Central memory CD8-positive, alpha-beta T cell (primary cell): ENCODE measurements at regions not wholly inside any gene's neighbourhood (a gene's known extent, or its start where the extent isn't known, plus 50 kb on each side); places are given as distances from the start of the nearest gene placed in this dataset.

Experiments
- ATAC-seq: fragments of 150-1000 bp; cut with Tn5 transposase; replicated peaks from 2 replicates; pipeline ENCODE4 v1.10.0; 2022; ENCODE audit warnings: mild to moderate bottlenecking, moderate FRiP score, moderate number of reproducible peaks; ENCODE audit not compliant: poor library complexity, severe bottlenecking; ENCODE audit errors: extremely low read depth
- DNase-seq, 2 donors: peaks; one replicate each; pipeline ENCODE4 v3.0.0; 2021; ENCODE audit warnings: low spot score in 2 of 2
- H3K27ac Mint-ChIP-seq: one replicate; pipeline ENCODE4 v1.8.0; 2022; ENCODE audit warnings: low read depth, mild to moderate bottlenecking, moderate library complexity, mixed read lengths
- H3K27me3 Mint-ChIP-seq: one replicate; pipeline ENCODE4 v1.8.0; 2022; ENCODE audit warnings: mixed read lengths
- H3K36me3 Mint-ChIP-seq: one replicate; pipeline ENCODE4 v1.8.0; 2022; ENCODE audit warnings: mild to moderate bottlenecking, moderate library complexity, mixed read lengths; ENCODE audit not compliant: insufficient read depth
- H3K4me1 Mint-ChIP-seq: one replicate; pipeline ENCODE4 v1.8.0; 2022; ENCODE audit warnings: mixed read lengths
- H3K4me3 Mint-ChIP-seq: one replicate; pipeline ENCODE4 v1.8.0; 2022; ENCODE audit warnings: mild to moderate bottlenecking, moderate library complexity, mixed read lengths
- H3K9me3 Mint-ChIP-seq: one replicate; pipeline ENCODE4 v1.8.0; 2022; ENCODE audit warnings: mixed read lengths

- Mint-ChIP-seq H3K4me3 (no peak overlapping the region), H3K27ac (no peak overlapping the region), H3K9me3 (peaks cover 19% of the 10 kb centered on the region), H3K36me3 (no peaks in the 10 kb centered on the region), H3K4me1 (no peaks in the 10 kb centered on the region), H3K27me3 (no peaks in the 10 kb centered on the region)
- ATAC-seq = no peak
- DNase-seq = no peak
Observed at GRCh38 chr14:84436528-84436927, 1093.4 kb upstream of the FLRT2 start.

- H3K36me3 Mint-ChIP-seq = no peaks in the 10 kb centered on the region
- no peak for DNase-seq
- H3K27me3 Mint-ChIP-seq = no peaks in the 10 kb centered on the region
- no peak for ATAC-seq
- peaks cover 19% of the 10 kb centered on the region for H3K9me3 Mint-ChIP-seq
- H3K27ac Mint-ChIP-seq = no peak overlapping the region
- H3K4me3 Mint-ChIP-seq = no peak overlapping the region
- H3K4me1 Mint-ChIP-seq = no peaks in the 10 kb centered on the region
Observed at GRCh38 chr14:84442521-84442920, 1087.4 kb upstream of the FLRT2 start.

- no peak overlapping the region for H3K4me3 Mint-ChIP-seq
- DNase-seq (no peak), ATAC-seq (no peak)
- peaks cover 19% of the 10 kb centered on the region for H3K9me3 Mint-ChIP-seq
- H3K27me3 Mint-ChIP-seq = no peaks in the 10 kb centered on the region
- H3K27ac Mint-ChIP-seq = no peak overlapping the region
- H3K36me3 Mint-ChIP-seq = no peaks in the 10 kb centered on the region
- H3K4me1 Mint-ChIP-seq = no peaks in the 10 kb centered on the region
Observed at GRCh38 chr14:84445486-84445885, 1084.5 kb upstream of the FLRT2 start.

GRCh38 chr14:84446250-84446649, 1083.7 kb upstream of the FLRT2 start:
- DNase-seq = no peak
- no peak overlapping the region for H3K4me3 Mint-ChIP-seq
- peaks cover 13% of the 10 kb centered on the region for H3K9me3 Mint-ChIP-seq
- H3K27me3 Mint-ChIP-seq = no peaks in the 10 kb centered on the region
- no peaks in the 10 kb centered on the region for H3K36me3 Mint-ChIP-seq
- no peak overlapping the region for H3K27ac Mint-ChIP-seq
- H3K4me1 Mint-ChIP-seq = no peaks in the 10 kb centered on the region
- ATAC-seq = no peak

- DNase-seq = no peak
- H3K36me3 Mint-ChIP-seq = no peaks in the 10 kb centered on the region
- H3K27me3 Mint-ChIP-seq = no peaks in the 10 kb centered on the region
- H3K27ac Mint-ChIP-seq = no peak overlapping the region
- no peaks in the 10 kb centered on the region for H3K4me1 Mint-ChIP-seq
- H3K9me3 Mint-ChIP-seq = no peaks in the 10 kb centered on the region
- H3K4me3 Mint-ChIP-seq = no peak overlapping the region
- ATAC-seq = no peak
Observed at GRCh38 chr14:84453307-84453950, 1076.5 kb upstream of the FLRT2 start.

GRCh38 chr14:84454114-84454513, 1075.8 kb upstream of the FLRT2 start:
- Mint-ChIP-seq H3K4me1 (no peaks in the 10 kb centered on the region), H3K36me3 (no peaks in the 10 kb centered on the region)

GRCh38 chr14:84456946-84457345, 1073.0 kb upstream of the FLRT2 start:
- DNase-seq (no peak), ATAC-seq (no peak)
- Mint-ChIP-seq H3K4me1 (no peaks in the 10 kb centered on the region), H3K27me3 (no peaks in the 10 kb centered on the region), H3K36me3 (no peaks in the 10 kb centered on the region), H3K4me3 (no peak overlapping the region), H3K27ac (no peak overlapping the region), H3K9me3 (peaks cover 6% of the 10 kb centered on the region)

More at GRCh38 chr14:84454114-84454513, 1075.8 kb upstream of the FLRT2 start:
- Mint-ChIP-seq H3K27ac (no peak overlapping the region), H3K4me3 (no peak overlapping the region), H3K27me3 (no peaks in the 10 kb centered on the region), H3K9me3 (no peaks in the 10 kb centered on the region)
- DNase-seq = no peak
- no peak for ATAC-seq

GRCh38 chr14:84458881-84459280, 1071.1 kb upstream of the FLRT2 start:
- Mint-ChIP-seq H3K4me1 (no peaks in the 10 kb centered on the region), H3K27ac (no peak overlapping the region), H3K27me3 (no peaks in the 10 kb centered on the region), H3K9me3 (peaks cover 6% of the 10 kb centered on the region), H3K4me3 (no peak overlapping the region), H3K36me3 (no peaks in the 10 kb centered on the region)
- ATAC-seq (no peak), DNase-seq (no peak)

GRCh38 chr14:84465880-84466279, 1064.1 kb upstream of the FLRT2 start:
- H3K27ac Mint-ChIP-seq = no peak overlapping the region
- H3K36me3 Mint-ChIP-seq = no peaks in the 10 kb centered on the region
- ATAC-seq = no peak
- no peak overlapping the region for H3K4me3 Mint-ChIP-seq
- no peak for DNase-seq
- no peaks in the 10 kb centered on the region for H3K4me1 Mint-ChIP-seq
- H3K27me3 Mint-ChIP-seq = no peaks in the 10 kb centered on the region
- H3K9me3 Mint-ChIP-seq = no peaks in the 10 kb centered on the region

GRCh38 chr14:84468153-84468552, 1061.8 kb upstream of the FLRT2 start:
- DNase-seq (no peak), ATAC-seq (no peak)
- no peaks in the 10 kb centered on the region for H3K36me3 Mint-ChIP-seq
- H3K27ac Mint-ChIP-seq = no peak overlapping the region
- no peaks in the 10 kb centered on the region for H3K4me1 Mint-ChIP-seq
- no peak overlapping the region for H3K4me3 Mint-ChIP-seq
- no peaks in the 10 kb centered on the region for H3K27me3 Mint-ChIP-seq
- peaks cover 6% of the 10 kb centered on the region for H3K9me3 Mint-ChIP-seq

- H3K27me3 Mint-ChIP-seq = no peaks in the 10 kb centered on the region
- H3K27ac Mint-ChIP-seq = no peak overlapping the region
- no peaks in the 10 kb centered on the region for H3K4me1 Mint-ChIP-seq
- peaks cover 22% of the 10 kb centered on the region for H3K9me3 Mint-ChIP-seq
- ATAC-seq (no peak), DNase-seq (no peak)
- H3K4me3 Mint-ChIP-seq = no peak overlapping the region
- H3K36me3 Mint-ChIP-seq = no peaks in the 10 kb centered on the region
Observed at GRCh38 chr14:84477996-84478395, 1051.9 kb upstream of the FLRT2 start.

- H3K36me3 Mint-ChIP-seq = no peaks in the 10 kb centered on the region
- H3K4me1 Mint-ChIP-seq = no peaks in the 10 kb centered on the region
- ATAC-seq (no peak), DNase-seq (no peak)
- no peak overlapping the region for H3K4me3 Mint-ChIP-seq
- no peak overlapping the region for H3K27ac Mint-ChIP-seq
- peaks cover 23% of the 10 kb centered on the region for H3K9me3 Mint-ChIP-seq
- H3K27me3 Mint-ChIP-seq = no peaks in the 10 kb centered on the region
Observed at GRCh38 chr14:84482256-84483071, 1047.5 kb upstream of the FLRT2 start.

GRCh38 chr14:84483072-84483420, 1046.9 kb upstream of the FLRT2 start:
- H3K9me3 Mint-ChIP-seq = peaks cover 28% of the 10 kb centered on the region
- H3K4me1 Mint-ChIP-seq = no peaks in the 10 kb centered on the region
- H3K27ac Mint-ChIP-seq = no peak overlapping the region
- H3K27me3 Mint-ChIP-seq = no peaks in the 10 kb centered on the region
- no peaks in the 10 kb centered on the region for H3K36me3 Mint-ChIP-seq
- H3K4me3 Mint-ChIP-seq = no peak overlapping the region
- ATAC-seq (no peak), DNase-seq (no peak)
